K562 (cell line): ENCODE measurements at regions not wholly inside any gene's neighbourhood (a gene's known extent, or its start where the extent isn't known, plus 50 kb on each side); places are given as distances from the start of the nearest gene placed in this dataset.

Source experiments
- ATAC-seq: fragments of 200-7000 bp; cut with Tn5 transposase; 3 replicates; pipeline ENCODE4 v1.9.1; 2020; ENCODE audit warnings: moderate library complexity
- BruUV-seq: library from RNA; stranded (reverse); fragments of 400-500 nt; replicated peaks from 2 replicates; lab custom pipeline; 2021; lab: Mats Ljungman, UMichigan
- CTCF ChIA-PET: fragments of 300-600 bp; formaldehyde crosslinking; extraction: SDS; loops from one replicate; lab custom pipeline; 2021; ENCODE audit warnings: low intra/inter-chr PET ratio; lab: Yijun Ruan, JAX
- POLR2A ChIA-PET: fragments of 300-600, 350-650 bp; sonication (Branson Sonifier 250); formaldehyde crosslinking; extraction: SDS; loops from one replicate; lab custom pipeline; 2021; ENCODE audit warnings: antibody characterized with exemption, inconsistent platforms; lab: Yijun Ruan, JAX
- DNase-seq, 4 experiments: peaks; one replicate each; pipeline versions ENCODE4 v3.0.0 to v3.0.0-alpha.2; 2011 to 2018; ENCODE audit warnings: low spot score in 3 of 4, mixed read lengths in 3 of 4; ENCODE audit errors: extremely low read depth in 1 of 4
- FAIRE-seq: peaks from 2 replicates; lab custom pipeline; 2011; peaks lifted over from hg19 to GRCh38; lab: Jason Lieb, UNC
- H2AFZ ChIP-seq: 2 replicates; pipeline ENCODE4 v1.6.0; 2011; ENCODE audit warnings: low read depth, low read length, control low read depth, inconsistent platforms
- H3K27ac ChIP-seq: fragments of 200-600 bp; 3 replicates; pipeline ENCODE4 v1.8.0; 2011; ENCODE audit warnings: low read depth, mild to moderate bottlenecking, control low read depth, inconsistent platforms, low read length, moderate library complexity, mixed read lengths; ENCODE audit errors: extremely low read depth
- H3K27me3 ChIP-seq, 2 experiments: fragments of 300-600 bp in 1 of 2; 2 replicates in 1 of 2; 3 replicates in 1 of 2; pipeline versions ENCODE4 v1.6.0 to v1.8.0; 2011; ENCODE audit warnings: inconsistent platforms in 2 of 2, low read length in 2 of 2, mild to moderate bottlenecking in 1 of 2, mixed read lengths in 1 of 2, moderate library complexity in 1 of 2; ENCODE audit not compliant: control insufficient read depth in 2 of 2, insufficient read depth in 2 of 2
- H3K36me3 ChIP-seq: fragments of 300-600 bp; 3 replicates; pipeline ENCODE4 v1.8.0; 2011; ENCODE audit warnings: mild to moderate bottlenecking, low read length, inconsistent platforms; ENCODE audit not compliant: control insufficient read depth, insufficient read depth
- H3K4me1 ChIP-seq, 2 experiments: fragments of 200-600 bp in 1 of 2; replicated peaks in 1 of 2; 2 replicates in 1 of 2; 3 replicates in 1 of 2; pipeline versions ENCODE4 v1.5.1 to v1.8.0; 2011; ENCODE audit warnings: inconsistent platforms in 2 of 2, low read length in 2 of 2, mild to moderate bottlenecking in 1 of 2, mixed read lengths in 1 of 2, moderate library complexity in 1 of 2; ENCODE audit not compliant: control insufficient read depth in 2 of 2, insufficient read depth in 2 of 2
- H3K4me2 ChIP-seq: 2 replicates; pipeline ENCODE4 v1.6.1; 2011; ENCODE audit warnings: low read length, control low read depth, inconsistent platforms, mixed read lengths; ENCODE audit not compliant: insufficient read depth
- H3K4me3 ChIP-seq: fragments of 200-600 bp; sonication (generic), shearing (Covaris generic); 2 replicates; pipeline ENCODE4 v1.5.1; 2016; ENCODE audit warnings: control low read depth, inconsistent platforms
- H3K79me2 ChIP-seq: fragments of 200-600 bp; 3 replicates; pipeline ENCODE4 v1.8.0; 2011; ENCODE audit warnings: low read length, inconsistent platforms; ENCODE audit not compliant: control insufficient read depth, insufficient read depth
- H3K9ac ChIP-seq, 2 experiments: 2 replicates each; pipeline versions ENCODE4 v1.6.0 to v1.6.1; 2011; ENCODE audit warnings: low read depth in 2 of 2, low read length in 2 of 2, control low read depth in 1 of 2, inconsistent platforms in 1 of 2, mild to moderate bottlenecking in 1 of 2, mixed read lengths in 1 of 2; ENCODE audit not compliant: insufficient read depth in 1 of 2
- H3K9me1 ChIP-seq: one replicate; pipeline ENCODE4 v1.6.0; 2011; ENCODE audit warnings: inconsistent platforms, mild to moderate bottlenecking, low read length, moderate library complexity; ENCODE audit not compliant: control insufficient read depth, insufficient read depth
- H3K9me3 ChIP-seq: replicated peaks from 2 replicates; pipeline ENCODE4 v1.5.1; 2011; ENCODE audit warnings: low read depth, low read length, inconsistent platforms; ENCODE audit not compliant: control insufficient read depth, insufficient read depth
- H4K20me1 ChIP-seq: replicated peaks from 2 replicates; pipeline ENCODE4 v1.6.1; 2011; ENCODE audit warnings: low read length, inconsistent platforms, mixed read lengths; ENCODE audit not compliant: control insufficient read depth, insufficient read depth
- ATF3 ChIP-seq, 2 experiments: fragments of 450-650 bp in 1 of 2; sonication (generic) in 1 of 2; formaldehyde crosslinking in 1 of 2; IDR thresholded peaks in 1 of 2; conservative IDR thresholded peaks in 1 of 2; 2 replicates each; pipeline versions ENCODE4 v1.6.1 to v1.8.1; 2016 to 2023; ENCODE audit warnings: mild to moderate bottlenecking in 2 of 2, moderate library complexity in 2 of 2, inconsistent platforms in 1 of 2, missing genetic modification reagents in 1 of 2
- CREM ChIP-seq: IDR thresholded peaks from 2 replicates; pipeline ENCODE4 v1.6.1; 2014; ENCODE audit warnings: antibody characterized with exemption, low read depth
- FOXJ2 ChIP-seq: fragments of 200-800 bp; sonication (Bioruptor generic); IDR thresholded peaks from 2 replicates; pipeline ENCODE4 v1.6.1; 2016; ENCODE audit warnings: missing genetic modification characterization, missing compliant biosample characterization
- HNRNPH1 ChIP-seq: fragments of 200-400 bp; formaldehyde crosslinking; optimal IDR thresholded peaks from 2 replicates; pipeline ENCODE3; 2017; ENCODE audit warnings: low read depth, mild to moderate bottlenecking, low read length, moderate library complexity
- MAX ChIP-seq: sonication (generic); formaldehyde crosslinking; IDR thresholded peaks from 2 replicates; pipeline ENCODE4 v1.9.0; 2022; ENCODE audit warnings: mild to moderate bottlenecking, missing genetic modification reagents
- OTX1 ChIP-seq: fragments of 450-650 bp; formaldehyde crosslinking; IDR thresholded peaks from 2 replicates; pipeline ENCODE4 v1.4.0; 2022; ENCODE audit warnings: mild to moderate bottlenecking
- TAF1 ChIP-seq: IDR thresholded peaks from 2 replicates; pipeline ENCODE4 v1.6.1; 2011; ENCODE audit warnings: mild to moderate bottlenecking, low read length, moderate library complexity; ENCODE audit not compliant: insufficient read depth, control insufficient read depth, severe bottlenecking; ENCODE audit errors: extremely low read depth
- ZNF124 ChIP-seq: sonication (generic); formaldehyde crosslinking; IDR thresholded peaks from 2 replicates; pipeline ENCODE4 v1.8.1; 2022; ENCODE audit warnings: missing genetic modification reagents
- ZNF133 ChIP-seq: fragments of 250-450 bp; sonication (Bioruptor Pico); IDR thresholded peaks from 2 replicates; pipeline ENCODE4 v1.4.0; 2020; ENCODE audit warnings: mild to moderate bottlenecking
- ZNF23 ChIP-seq: fragments of 250-450 bp; sonication (Bioruptor Pico); IDR thresholded peaks from 2 replicates; pipeline ENCODE4 v1.4.0; 2020; ENCODE audit warnings: mild to moderate bottlenecking
- WGBS: fragments of 100-300 bp; shearing (Covaris generic); methylation state at CpG from one replicate; pipeline ENCODE4 v1.1.6; 2016; ENCODE audit warnings: low coverage, mixed read lengths; ENCODE audit not compliant: insufficient coverage; ENCODE audit errors: missing lambda C conversion rate; 5-methylcytosine and 5-hydroxymethylcytosine counted together
- in situ Hi-C: fragments of 300-500 bp; cut with MboI; formaldehyde crosslinking; loops from 4 replicates; pipeline ENCODE4 v1.15.0; 2018; ENCODE audit warnings: inconsistent platforms, mixed read lengths
- intact Hi-C: fragments of 100-400 bp; cut with micrococcal nuclease; formaldehyde crosslinking; loops from 2 replicates; pipeline ENCODE4 v1.14.2; 2022

GRCh38 chr15:47461652-47462141, 255.6 kb upstream of the SEMA6D start:
- in situ Hi-C loops = no loop called here
- intact Hi-C loops = no loop called here
- Histone ChIP-seq H3K4me3 (no peak overlapping the region), H3K36me3 (no peaks in the 10 kb centered on the region), H3K4me1 (no peaks in the 10 kb centered on the region), H4K20me1 (no peaks in the 10 kb centered on the region), H3K79me2 (no peaks in the 10 kb centered on the region), H3K4me2 (no peak overlapping the region), H3K9me1 (no peaks in the 10 kb centered on the region), H3K27ac (no peak overlapping the region), H3K27me3 (no peaks in the 10 kb centered on the region), H2AFZ (no peak overlapping the region), H3K9me3 (no peaks in the 10 kb centered on the region), H3K9ac (no peak overlapping the region)
- TF ChIP-seq ZNF23 (CRISPR knock-in tag) = no peak
- no peak for TF ChIP-seq TAF1
- no peak for TF ChIP-seq ZNF124 (CRISPR knock-in tag)
- no peak for TF ChIP-seq CREM
- TF ChIP-seq HNRNPH1 = no peak
- TF ChIP-seq MAX (CRISPR knock-in tag) = no peak
- TF ChIP-seq OTX1 (CRISPR knock-in tag) = no peak
- no peak for TF ChIP-seq FOXJ2 (tag)
- no peak for TF ChIP-seq ATF3 (IDR thresholded peaks at IDR 0.05)
- no peak for TF ChIP-seq ATF3 (CRISPR knock-in tag; conservative IDR thresholded peaks at IDR 0.05)
- no peak for TF ChIP-seq ZNF133
- POLR2A ChIA-PET = no interaction called here
- ATAC-seq = no peak
- BruUV-seq = no TSS peak
- no peak for FAIRE-seq
- 0% methylated on average over 3 of the region's 3 CpGs for WGBS
- no peak for DNase-seq
- CTCF ChIA-PET = no interaction called here
